NT2/D1 (cell line): ENCODE measurements at regions not wholly inside any gene's neighbourhood (a gene's known extent, or its start where the extent isn't known, plus 50 kb on each side); places are given as distances from the start of the nearest gene placed in this dataset.

ENCODE experiments used
- SUZ12 ChIP-seq: IDR thresholded peaks from 2 replicates; pipeline ENCODE4 v1.6.1; 2011; ENCODE audit not compliant: insufficient read length, insufficient read depth; ENCODE audit errors: extremely low read depth
- YY1 ChIP-seq: IDR thresholded peaks from 2 replicates; pipeline ENCODE4 v1.6.1; 2011; ENCODE audit not compliant: insufficient read length, insufficient read depth
- ZNF274 ChIP-seq: IDR thresholded peaks from 2 replicates; pipeline ENCODE4 v1.6.1; 2011; ENCODE audit warnings: mild to moderate bottlenecking, low read depth, low read length

DNA sequence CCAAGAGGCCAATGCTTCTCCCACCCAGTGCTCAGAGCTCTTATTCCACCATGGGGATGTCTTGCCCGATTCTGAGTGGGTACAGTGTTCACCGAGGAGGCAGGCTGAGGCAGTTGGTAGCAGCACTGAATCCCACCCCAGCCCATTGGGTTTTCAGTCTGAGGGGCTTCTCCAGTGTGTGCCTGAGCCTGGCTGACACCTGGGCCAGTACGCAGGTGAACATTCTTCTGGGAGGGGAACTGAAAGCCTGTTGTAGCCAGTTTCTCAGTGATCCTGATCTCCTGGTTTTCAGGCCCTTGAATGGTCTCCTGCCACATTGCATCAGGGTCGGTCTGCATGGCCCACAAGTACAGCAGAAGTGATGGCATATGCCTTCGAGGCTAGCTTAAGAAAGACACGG lies 98.2 kb downstream of the TMEM17 start:
- TF ChIP-seq ZNF274 (no peak), SUZ12 (no peak), YY1 (no peak)
